Left lung (tissue), 4 donors: ENCODE measurements at regions not wholly inside any gene's neighbourhood (a gene's known extent, or its start where the extent isn't known, plus 50 kb on each side); places are given as distances from the start of the nearest gene placed in this dataset.

Source experiments
- ATAC-seq: fragments of 200-7000 bp; cut with Tn5 transposase; one replicate; pipeline ENCODE4 v1.9.1; 2020; ENCODE audit warnings: moderate library complexity
- DNase-seq, 4 donors: peaks; one replicate each; pipeline ENCODE4 v3.0.0-alpha.2; 2013 to 2020
- H3K27ac ChIP-seq, 2 donors: fragments of 200-600 bp; sonication (generic) in 1 of 2; one replicate each; pipeline versions ENCODE4 v1.5.0 to v1.8.0; 2020 to 2021
- H3K27me3 ChIP-seq, 2 donors: fragments of 200-600 bp; sonication (generic) in 1 of 2; one replicate each; pipeline versions ENCODE4 v1.5.0 to v1.8.0; 2020 to 2021
- H3K36me3 ChIP-seq, 2 donors: fragments of 200-600 bp; sonication (generic) in 1 of 2; one replicate each; pipeline versions ENCODE4 v1.5.0 to v1.8.0; 2020 to 2021
- H3K4me1 ChIP-seq, 2 donors: fragments of 200-600 bp; one replicate each; pipeline ENCODE4 v1.8.0; 2021
- H3K4me3 ChIP-seq, 2 donors: fragments of 200-600 bp; sonication (generic) in 1 of 2; one replicate each; pipeline versions ENCODE4 v1.5.0 to v1.8.0; 2020 to 2021; ENCODE audit warnings: mild to moderate bottlenecking in 1 of 2
- H3K9me3 ChIP-seq, 2 donors: fragments of 200-600 bp; sonication (generic) in 1 of 2; one replicate each; pipeline versions ENCODE4 v1.5.0 to v1.8.0; 2020 to 2021
- CTCF ChIP-seq, 2 donors: fragments of 200-600 bp; sonication (generic) in 1 of 2; IDR thresholded peaks; one replicate each; pipeline versions ENCODE4 v1.5.0 to v1.8.0; 2021; ENCODE audit warnings: antibody characterized with exemption in 2 of 2
- intact Hi-C, 2 donors: fragments of 100-400 bp; cut with DNase I; formaldehyde crosslinking; loops; one replicate each; pipeline versions ENCODE4 v1.11.2 to v1.14.2; 2022
- donor health status: DM: no; HTN: yes; CAD: no.
- donor health status: DM: no; HTN: no; CAD: no.

DNA sequence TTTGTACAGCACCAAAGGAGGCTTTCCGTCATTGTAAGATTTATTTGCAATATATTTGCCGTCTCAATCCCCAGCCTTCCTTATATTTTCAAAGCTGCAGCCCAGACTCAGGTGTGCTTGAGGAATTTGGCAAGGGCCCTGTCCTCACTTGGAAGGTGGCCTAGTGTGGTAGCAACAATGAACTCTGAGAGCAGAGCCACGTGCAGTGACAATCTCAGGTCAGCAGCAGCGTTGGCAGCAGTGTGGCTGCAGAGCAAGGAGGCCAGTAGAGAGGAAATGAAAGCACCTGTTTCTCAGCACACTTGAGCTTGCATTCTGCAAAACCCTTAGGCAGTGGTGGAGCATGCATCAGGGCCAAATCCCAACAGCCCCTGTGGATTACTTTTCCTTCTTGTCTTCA is 613.5 kb downstream of the RBFOX1 start:
- intact Hi-C loops: no loop called here
- ATAC-seq: no peak

GRCh38 chr16:7938175-7938574 is 605.5 kb downstream of the RBFOX1 start:
- peaks cover 0 to 4% of the 10 kb centered on the region in 2 donors for H3K9me3 ChIP-seq
- DNase-seq: peak in 1 of 4 donors; percentile 36
- no peak for TF ChIP-seq CTCF (IDR thresholded peaks at IDR 0.05)
- no peaks in the 10 kb centered on the region for H3K4me1 ChIP-seq
- intact Hi-C loops: no loop called here
- no peaks in the 10 kb centered on the region for H3K27me3 ChIP-seq
- ATAC-seq: no peak
- H3K36me3 ChIP-seq: no peaks in the 10 kb centered on the region
- H3K27ac ChIP-seq: no peak overlapping the region
- no peak overlapping the region for H3K4me3 ChIP-seq

More for the DNA sequence above, 613.5 kb downstream of the RBFOX1 start:
- Histone ChIP-seq H3K9me3 (no peaks in the 10 kb centered on the region), H3K4me3 (no peak overlapping the region), H3K36me3 (no peaks in the 10 kb centered on the region), H3K27ac (no peak overlapping the region), H3K4me1 (no peaks in the 10 kb centered on the region), H3K27me3 (no peaks in the 10 kb centered on the region)
- DNase-seq: no peak
- no peak for TF ChIP-seq CTCF (IDR thresholded peaks at IDR 0.05)

DNA sequence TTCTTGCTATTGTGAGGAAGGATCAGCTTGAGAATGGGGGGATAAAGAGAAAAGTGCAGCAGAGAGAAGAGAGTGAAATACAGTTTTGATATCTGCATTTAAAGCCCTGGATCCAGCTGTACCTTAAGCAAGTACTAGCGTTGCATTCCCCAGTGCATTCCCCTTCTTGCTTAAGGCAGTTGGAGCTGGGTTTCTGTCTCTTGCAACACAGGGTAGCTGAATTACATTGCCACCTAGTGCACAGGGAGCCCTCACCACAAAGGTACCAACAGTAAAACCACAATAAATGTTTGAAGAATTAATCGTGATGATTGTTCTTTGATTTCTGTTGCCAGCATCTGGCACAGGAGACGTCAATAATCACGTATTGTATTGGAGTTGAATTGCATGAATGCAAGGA is 588.7 kb downstream of the RBFOX1 start:
- Histone ChIP-seq H3K27ac (no peak overlapping the region), H3K36me3 (no peaks in the 10 kb centered on the region), H3K4me3 (no peak overlapping the region), H3K9me3 (no peaks in the 10 kb centered on the region), H3K4me1 (no peaks in the 10 kb centered on the region), H3K27me3 (no peaks in the 10 kb centered on the region)
- ATAC-seq: no peak
- no peak for DNase-seq
- TF ChIP-seq CTCF (IDR thresholded peaks at IDR 0.05): no peak
- intact Hi-C loops: no loop called here

GRCh38 chr16:7919782-7920181 is 587.1 kb downstream of the RBFOX1 start:
- no peak for TF ChIP-seq CTCF (IDR thresholded peaks at IDR 0.05)
- no peaks in the 10 kb centered on the region for H3K27me3 ChIP-seq
- no peak for DNase-seq

GRCh38 chr16:7914748-7915147 is 582.1 kb downstream of the RBFOX1 start:
- Histone ChIP-seq H3K9me3 (no peaks in the 10 kb centered on the region), H3K36me3 (no peaks in the 10 kb centered on the region), H3K27me3 (no peaks in the 10 kb centered on the region), H3K4me3 (no peak overlapping the region), H3K4me1 (no peaks in the 10 kb centered on the region), H3K27ac (no peak overlapping the region)
- intact Hi-C loops: loop anchor here in 1 of 2 donors (10.0 kb wide), 1 partner anchor 60 kb away; no protein-coding TSS in a partner anchor
- no peak for TF ChIP-seq CTCF (IDR thresholded peaks at IDR 0.05)
- no peak for ATAC-seq
- DNase-seq: no peak

More at GRCh38 chr16:7919782-7920181, 587.1 kb downstream of the RBFOX1 start:
- intact Hi-C loops: loop anchor here in 1 of 2 donors (10.0 kb wide), 1 partner anchor 65 kb away; no protein-coding TSS in a partner anchor
- Histone ChIP-seq H3K4me3 (no peak overlapping the region), H3K9me3 (no peaks in the 10 kb centered on the region), H3K4me1 (no peaks in the 10 kb centered on the region), H3K27ac (no peak overlapping the region), H3K36me3 (no peaks in the 10 kb centered on the region)
- no peak for ATAC-seq
